SW480 (cell line): ENCODE measurements at regions not wholly inside any gene's neighbourhood (a gene's known extent, or its start where the extent isn't known, plus 50 kb on each side); places are given as distances from the start of the nearest gene placed in this dataset.
A peak's percentile ranks its signal among the peaks of the same experiment; 100 is the strongest.

Experiments
- DNase-seq: peaks from one replicate; pipeline ENCODE4 v3.0.0-alpha.2; 2016; ENCODE audit warnings: low spot score

DNA sequence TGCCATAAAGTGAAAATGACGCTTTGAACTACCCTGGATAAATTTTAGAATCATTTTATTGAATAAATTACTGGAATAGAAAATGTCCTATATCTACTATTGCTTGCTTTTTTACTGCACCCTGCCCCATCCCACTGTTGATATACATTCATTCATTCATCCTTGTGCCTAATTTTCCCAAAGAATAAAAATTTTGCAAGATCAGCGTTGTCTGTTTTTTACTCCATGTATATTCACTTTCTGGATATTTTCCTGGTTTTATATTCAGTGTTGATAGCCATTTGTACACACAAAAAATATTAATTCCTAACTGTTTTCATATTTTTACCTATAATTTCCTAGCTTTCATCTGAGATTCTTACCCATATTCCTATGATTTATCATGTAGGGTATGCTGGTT, 262.9 kb upstream of the MAGI2 start:
- DNase-seq, result no peak

DNA sequence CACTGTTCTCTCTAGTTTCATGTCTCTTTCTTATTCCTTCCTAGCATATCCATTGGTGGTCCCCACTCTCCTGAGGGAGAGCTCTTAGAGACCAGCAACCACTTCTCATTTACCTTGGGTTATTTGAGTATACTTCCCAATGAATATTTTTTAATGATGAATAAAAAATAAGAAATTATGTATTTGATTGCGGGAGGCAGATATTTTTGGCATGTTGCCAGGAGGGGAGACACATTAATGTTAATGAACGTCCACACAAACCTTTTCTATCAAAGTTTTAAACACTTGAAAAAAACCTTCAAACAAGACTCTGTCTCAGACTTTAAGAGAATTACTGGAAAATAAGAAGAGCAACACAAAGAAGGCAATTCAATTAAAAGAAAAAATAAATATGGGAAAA, 260.6 kb upstream of the MAGI2 start:
- DNase-seq, result no peak

DNA sequence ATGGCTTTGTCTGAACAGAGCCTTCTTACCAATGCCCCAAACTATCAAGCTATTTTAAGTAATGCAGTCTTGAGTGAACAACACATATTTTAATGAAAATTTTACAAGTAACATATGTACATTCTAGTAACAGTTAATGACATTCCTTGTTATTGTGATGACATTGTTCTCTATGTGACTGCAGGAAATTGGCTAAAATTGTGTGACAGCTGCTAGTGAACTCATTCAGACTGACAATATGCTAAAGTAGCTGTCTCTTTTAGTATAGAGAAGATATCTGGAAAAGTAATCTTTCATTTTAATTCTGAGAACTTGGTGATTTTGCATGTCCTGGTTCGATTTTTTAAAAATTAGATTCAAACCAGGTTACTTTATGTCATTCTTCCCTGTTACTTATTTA, 259.8 kb upstream of the MAGI2 start:
- no peak for DNase-seq

DNA sequence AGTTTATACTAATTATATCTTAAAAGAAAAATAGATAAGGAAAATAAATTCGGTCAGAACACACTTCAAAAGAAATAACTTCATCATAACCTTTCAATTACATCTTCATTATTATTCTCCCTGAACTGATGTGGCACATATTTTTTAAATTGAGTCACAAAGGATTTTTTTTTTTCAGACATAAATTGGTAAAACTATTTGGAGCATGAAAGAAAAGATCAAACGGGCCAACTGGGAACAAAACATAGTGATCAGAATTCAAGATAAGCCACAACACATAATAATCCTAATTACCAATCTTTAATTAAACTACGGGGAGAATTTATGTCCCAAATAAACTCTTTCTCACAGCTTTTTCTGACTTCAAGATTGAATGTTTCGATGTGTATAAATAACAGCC, 258.2 kb upstream of the MAGI2 start:
- DNase-seq, result peak; percentile 46

DNA sequence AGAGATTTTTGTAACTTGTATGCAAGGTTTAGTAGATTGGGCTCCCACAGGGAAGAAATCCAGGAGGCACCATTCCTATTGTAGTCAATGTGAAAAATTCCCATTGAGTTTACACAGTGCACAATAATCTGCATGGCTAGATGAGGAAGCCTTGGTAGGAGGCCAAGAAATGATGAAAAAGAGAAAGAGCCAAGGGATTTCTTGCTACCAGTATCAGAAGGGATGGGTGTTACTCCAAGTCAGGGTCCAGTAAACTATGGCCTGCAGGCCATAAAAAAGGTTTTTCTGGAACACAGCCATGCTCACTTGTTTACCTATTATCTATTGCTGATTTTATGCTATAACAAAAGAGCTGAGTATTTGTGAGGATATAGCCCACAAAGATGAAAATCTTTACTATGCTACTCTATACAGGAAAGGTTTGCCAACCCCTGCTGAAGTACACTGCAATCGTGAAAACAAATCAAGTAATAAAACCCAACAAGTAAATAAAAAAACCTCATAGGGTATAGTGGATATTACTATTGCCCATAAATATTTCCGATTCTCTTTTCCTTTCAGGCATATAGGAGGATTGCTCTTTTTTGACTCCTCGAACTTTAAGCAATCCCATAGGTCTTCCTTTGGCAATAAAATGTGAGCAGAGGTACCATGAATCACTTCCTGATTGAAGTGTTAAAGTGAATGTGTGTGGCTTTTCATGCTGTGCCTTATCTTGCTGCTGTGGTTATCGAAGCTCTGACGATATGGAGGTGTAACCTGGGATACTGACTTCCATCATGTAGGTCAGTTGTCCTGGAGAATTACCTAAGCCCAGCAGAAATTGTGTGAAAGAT, 256.3 kb upstream of the MAGI2 start:
- DNase-seq, result peak; percentile 87

DNA sequence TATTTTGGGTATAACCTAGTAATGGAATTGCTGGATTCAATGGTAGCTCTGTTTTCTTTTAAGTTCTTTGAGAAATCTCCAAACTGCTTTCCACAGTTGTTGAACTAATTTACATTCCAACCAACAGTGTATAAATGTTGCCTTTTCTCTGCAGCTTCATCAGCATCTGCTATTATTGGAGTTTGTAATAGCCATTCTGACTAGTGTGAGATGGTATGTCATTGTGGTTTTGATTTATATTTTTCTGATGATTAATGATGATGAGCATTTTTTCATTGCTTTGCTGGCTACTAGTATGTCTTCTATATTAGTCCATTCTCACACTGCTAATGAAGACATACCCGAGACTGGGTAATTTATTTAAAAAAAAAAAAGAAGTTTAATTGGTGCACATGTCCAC, 248.6 kb upstream of the MAGI2 start:
- no peak for DNase-seq

DNA sequence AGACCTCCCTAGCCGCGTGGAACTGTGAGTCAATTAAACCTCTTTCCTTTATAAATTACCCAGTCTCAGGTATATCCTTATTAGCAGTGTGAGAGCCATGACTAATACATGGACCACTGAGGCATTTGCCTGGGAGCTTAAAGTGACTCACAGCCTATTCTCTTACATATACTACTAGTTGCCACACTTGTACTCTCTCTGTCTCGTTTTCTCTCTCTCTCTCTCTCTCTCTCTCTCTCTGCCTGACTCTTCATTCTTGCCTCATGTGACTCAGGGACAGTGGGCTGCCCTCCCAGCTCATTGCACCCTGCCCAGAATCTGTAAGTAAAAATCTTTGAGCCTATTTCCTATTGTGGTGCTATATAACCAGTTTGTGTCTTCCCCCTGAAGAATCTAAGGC, 238.5 kb upstream of the MAGI2 start:
- DNase-seq, result no peak

DNA sequence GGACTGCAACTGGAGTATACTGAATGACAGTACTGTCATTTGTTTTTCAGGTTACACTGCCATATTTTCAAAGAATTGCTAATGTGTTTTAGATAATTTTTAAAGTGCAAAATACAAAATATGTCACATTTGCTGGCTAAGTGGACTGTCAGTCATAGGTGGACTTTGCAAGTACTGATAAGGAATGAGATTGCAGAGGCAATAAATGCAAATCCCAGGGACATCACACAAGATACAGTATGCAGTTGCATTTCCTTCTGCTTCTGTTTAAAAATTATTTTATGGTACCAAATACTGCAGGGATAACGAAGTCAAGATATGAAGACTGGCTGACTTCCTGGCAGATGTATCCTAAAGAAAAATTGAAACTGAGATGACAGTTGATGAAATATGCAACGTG, 237.6 kb upstream of the MAGI2 start:
- no peak for DNase-seq

DNA sequence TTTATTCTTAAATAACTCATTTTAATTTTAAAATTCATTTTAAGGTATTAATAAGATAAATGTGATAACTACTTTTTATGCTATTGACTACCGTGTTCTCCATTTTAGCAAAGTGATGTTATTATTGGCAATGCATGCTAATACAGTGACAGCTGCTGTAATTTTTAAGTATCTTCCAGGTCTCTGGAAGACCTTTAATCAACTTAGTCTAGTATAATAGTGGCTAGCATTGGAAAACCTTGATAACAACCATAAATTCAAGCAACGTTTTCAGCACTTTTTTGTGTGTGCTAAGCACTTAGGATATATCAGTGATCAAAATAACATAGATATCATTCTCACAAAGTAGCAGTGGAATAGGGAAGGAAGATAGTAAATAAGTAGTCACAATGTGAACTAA, 230.9 kb upstream of the MAGI2 start:
- DNase-seq, result no peak

DNA sequence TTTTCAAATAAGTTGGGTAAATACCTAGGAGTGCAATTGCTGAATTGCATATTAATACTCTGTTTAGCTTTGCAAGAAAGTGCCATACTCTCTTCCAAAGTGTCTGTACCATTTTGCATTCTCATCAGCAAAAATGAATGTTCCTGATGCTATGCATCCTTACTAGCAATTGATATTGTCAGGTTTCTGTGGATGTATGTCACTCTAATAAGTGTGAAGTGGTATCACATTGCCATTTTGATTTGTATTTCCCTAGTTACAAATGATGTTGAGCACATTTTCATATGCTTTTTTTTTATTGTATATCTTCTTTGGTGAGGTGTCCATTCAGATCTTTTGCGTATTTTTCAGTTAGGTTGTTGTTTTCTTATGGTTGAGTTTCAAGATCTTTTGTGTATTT, 230.4 kb upstream of the MAGI2 start:
- DNase-seq, result no peak

DNA sequence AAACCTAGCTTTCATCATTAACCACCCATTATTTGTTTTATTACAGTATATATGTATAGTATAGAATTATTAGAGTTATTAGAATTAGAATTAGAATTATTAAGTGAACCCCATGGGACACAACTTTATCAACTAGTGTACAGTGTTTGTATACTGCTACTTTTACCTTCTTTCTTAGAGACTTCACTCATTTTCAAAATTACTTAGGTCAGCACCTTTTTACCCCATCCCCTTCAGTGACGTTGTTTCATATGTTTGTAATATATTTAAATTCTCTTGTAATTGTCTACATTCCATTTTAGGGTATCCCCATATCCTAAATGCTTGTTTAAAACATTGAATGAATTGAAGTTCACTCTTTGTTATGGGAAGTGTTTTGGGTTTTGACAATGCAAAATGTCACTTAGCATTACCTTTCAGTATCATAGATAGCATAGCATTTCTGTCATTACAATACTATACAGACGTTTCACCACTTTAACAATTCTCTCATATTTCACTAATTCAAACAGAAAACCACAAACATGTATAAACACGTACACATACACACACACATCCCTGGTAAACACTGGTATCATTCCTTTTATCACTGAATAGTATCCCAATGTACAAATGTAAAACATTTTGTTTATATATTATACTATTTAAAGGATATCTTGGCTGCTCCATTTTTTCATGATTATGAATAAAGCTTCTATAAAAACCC, 229.9 kb upstream of the MAGI2 start:
- no peak for DNase-seq

DNA sequence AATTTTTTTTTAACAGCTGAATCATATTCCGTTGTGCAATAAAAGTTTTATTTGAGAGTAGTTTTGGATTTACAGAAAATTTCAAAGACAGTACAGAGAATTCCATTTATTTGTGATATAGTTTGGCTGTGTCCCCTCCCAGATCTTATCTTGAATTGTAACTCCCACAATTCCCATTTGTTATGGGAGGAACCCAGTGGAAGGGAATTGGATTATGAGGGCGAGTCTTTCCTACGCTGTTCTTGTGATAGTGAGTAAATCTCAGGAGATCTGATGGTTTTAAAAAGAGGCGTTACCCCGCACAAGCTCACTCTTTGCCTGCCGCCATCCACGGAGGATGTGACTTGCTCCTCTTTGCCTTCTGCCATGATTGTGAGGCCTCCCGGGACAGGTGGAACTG, 228.0 kb upstream of the MAGI2 start:
- DNase-seq, result no peak

DNA sequence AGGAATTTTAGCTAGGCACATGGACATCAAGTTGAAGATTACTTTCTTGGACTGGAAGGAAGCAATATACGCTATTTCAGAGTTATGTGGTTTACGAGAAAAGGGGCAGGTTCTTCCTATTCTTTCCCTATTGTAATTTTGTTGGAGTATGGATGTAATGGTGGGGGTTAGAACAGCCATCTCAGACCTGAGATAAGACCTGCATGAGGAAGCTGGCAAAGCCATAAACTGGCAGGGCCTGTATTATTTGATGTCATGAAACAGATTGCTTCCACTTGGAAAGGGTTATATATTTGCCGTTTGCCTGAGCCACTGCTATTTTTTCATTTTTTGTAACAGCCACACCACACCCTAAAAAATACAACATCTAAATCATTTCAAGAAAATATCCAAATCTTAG, 220.5 kb upstream of the MAGI2 start:
- DNase-seq, result no peak

DNA sequence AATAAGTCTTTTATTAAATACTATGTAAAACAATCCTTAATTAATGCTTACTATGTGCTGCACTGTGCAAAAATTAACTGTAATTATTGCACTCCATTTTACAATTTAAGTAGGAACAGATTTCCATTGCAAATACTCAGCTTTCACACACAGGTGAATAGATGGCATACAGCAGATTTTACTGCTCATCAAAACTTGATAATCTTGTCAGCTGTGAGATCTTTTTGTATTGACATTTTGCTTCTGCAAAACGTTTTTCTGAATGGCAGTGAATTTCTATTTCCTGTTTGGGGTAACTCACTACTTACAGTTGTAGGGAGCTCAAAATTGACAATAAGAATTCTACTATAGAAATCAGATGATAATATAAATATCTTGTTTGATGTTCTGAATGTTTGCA, 220.0 kb upstream of the MAGI2 start:
- DNase-seq, result no peak

DNA sequence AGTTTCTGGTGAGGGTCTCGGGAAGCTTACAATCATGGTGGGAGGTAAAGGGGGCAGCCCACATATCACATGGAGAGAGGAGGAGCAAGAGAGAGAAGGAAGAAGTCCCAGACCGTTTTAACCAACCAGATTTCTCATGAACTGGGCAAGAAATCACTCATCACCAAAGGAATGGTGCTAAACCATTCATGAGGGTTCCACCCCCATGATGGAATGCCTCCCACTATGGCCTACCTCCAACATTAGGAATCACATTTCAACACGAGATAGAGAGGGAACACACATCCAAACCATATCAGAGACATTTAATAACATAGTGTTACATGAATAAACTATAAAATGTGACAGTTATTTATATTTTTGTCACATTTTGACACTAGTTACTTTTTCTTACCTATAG, 214.8 kb upstream of the MAGI2 start:
- no peak for DNase-seq

DNA sequence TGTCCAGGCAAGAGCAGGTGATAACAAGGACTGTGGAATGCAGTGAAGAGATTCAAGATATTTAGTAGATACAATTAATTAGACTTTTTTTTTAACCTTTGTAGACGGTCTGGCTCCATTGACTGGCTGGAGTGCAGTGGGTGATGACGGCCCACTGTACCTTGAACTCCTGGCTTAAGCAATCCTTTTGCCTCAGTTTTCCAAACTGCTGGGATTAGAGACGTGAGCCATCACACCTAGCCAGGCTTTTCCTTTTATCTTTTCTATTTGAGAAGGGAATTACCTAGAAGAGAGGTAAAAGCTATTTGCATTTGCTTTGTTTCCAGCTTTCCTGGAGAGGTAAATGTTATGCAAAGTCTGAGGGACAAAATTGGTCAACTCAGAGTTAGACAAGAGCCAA, 213.0 kb upstream of the MAGI2 start:
- DNase-seq, result no peak

DNA sequence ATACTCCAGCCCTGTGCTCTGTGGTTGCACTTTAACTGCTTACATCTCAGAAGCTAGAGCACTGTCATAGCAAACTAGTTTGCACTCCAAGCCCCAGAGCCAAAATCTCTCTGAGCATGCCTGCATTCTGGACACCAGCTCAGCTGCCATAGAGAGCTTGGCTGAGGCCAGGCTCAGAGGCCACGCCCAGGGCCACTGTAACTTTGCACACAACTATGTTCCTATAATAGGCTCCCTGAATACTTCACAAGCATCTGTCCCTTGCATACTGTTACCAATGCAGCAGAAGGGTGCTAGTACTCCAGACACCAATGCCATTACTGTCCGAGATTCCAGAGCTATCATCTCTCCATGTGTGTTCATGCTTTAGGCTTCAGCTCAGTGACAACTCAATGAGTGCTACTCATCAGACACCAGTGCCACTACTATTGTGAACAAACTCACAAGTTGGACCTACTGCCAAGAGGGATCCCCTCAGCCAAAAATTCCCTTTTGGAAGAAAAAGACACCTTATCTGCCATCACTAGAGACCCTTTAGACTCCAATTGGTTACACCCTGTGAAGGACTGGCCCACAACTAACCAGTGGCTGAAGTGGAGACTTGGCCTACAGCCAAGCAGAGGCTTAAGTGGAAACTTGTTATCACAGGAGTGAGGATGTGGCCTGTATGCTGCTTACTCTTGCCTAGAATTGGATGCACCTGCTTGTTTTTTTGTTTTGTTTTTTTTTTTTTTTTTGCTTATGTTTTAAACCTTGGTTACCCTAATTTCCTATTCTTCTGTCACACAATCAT, 211.6 kb upstream of the MAGI2 start:
- DNase-seq, result no peak

DNA sequence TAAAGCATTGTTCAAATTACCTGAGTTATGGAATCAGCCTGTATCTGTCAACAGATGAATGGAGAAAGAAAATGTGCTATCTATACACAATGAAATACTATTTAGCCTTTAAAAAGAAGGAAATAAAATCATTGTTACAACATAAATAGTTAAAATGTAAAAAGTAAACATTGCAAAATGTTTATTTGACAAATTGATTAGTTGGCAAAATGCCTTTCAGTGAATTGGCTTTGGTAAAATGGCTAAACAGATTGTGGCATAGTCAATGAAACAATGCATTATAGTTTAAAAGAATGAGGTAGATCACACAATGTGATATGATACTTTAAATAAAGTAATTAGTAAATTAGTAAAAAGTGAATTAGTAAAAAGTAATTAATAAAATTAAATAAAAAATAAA, 204.8 kb upstream of the MAGI2 start:
- DNase-seq, result no peak

DNA sequence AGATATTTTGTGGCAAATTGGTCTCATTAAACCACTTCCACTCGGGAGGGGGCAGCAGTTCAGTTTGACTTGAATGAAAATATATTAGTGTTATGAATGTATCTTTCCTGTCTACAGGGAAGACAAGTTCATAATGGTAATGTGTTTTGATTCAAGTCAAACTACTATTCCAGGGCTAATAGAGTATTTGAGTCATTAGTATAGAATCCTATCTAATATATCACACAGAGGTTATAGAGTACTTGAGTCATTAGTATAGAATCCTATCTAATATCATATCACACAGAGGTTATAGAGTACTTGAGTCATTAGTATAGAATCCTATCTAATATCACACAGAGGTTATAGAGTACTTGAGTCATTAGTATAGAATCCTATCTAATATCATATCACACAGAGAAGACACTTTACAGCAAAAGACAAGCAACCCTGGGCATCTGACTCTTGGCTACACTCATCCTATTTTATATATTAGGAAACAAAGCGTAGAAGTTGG, 199.7 kb upstream of the MAGI2 start:
- no peak for DNase-seq

DNA sequence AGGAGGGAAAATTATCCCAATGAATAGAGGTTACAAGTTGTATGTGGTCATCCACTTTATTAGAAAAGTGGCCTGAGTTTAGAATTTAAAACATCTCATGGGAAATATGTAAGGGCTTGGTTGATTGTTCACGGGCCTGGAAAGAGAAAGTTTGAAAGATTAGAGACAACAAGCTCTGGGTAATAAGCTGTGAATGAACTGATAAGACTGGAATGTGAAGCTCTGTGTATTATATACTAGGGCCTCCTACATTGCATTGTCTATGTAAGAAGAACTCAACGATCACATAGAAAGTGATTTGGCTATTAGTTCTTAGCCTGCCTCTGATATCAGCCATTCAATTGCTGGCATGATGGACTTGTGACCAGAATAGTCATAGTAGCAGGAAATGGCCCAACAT, 199.2 kb upstream of the MAGI2 start:
- no peak for DNase-seq

DNA sequence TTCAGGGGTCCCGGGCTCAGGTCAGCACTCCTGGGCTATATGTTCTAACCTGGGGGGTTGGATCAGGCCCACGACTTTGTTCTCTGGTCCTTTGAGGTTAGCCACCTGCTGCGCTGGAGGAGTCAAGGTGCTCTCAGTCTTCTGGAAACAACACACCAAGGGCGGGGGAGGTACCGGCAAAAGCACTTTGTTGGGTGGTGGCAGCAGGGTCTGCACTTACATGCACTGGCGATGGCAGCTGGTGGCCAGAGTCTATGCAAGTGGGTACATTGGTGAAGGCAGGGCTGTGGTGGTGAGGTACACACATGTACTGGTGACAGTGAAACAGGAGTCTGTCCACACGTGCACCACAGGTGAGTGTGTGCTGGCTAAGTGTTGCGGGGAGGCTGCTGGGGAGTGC, 194.2 kb upstream of the MAGI2 start:
- no peak for DNase-seq

DNA sequence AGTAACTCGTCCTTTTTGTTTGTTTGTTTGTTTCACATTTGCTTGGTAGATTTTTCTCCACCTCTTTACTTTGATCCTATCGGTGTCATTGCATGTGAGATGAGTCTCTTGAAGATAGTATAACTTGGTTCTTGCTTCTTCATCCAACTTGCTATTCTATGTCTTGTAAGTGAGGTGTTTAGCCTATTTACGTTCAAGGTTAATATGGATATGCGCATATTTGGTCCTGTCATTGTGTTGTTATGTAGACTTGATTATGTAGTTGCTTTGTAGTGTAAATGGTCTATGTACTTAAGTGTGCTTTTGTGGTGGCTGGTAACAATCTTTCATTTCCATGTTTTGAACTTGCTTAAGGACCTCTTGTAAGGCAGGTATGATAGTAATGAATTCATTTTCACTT, 192.8 kb upstream of the MAGI2 start:
- DNase-seq, result no peak

DNA sequence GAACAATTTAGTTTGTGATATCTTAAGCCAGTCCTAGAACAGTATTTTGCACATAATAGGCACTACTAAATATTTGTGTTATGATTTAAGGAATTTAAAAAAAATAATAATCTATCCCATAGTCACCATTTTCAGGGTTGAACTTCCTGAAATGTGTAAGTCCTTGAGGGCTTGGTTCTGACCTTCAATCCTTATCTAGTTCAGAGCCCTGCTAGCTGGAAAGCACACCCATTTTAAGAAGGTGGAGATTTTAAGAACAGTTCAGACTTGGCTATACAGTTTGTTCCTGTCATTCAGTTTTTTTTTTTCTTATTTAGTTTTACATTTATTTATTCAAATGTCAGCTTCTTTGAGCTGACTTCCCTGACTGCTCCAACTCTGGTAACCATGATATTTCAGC, 183.4 kb upstream of the MAGI2 start:
- no peak for DNase-seq
